PFSK-1 (cell line): ENCODE measurements at regions not wholly inside any gene's neighbourhood (a gene's known extent, or its start where the extent isn't known, plus 50 kb on each side); places are given as distances from the start of the nearest gene placed in this dataset.

Source experiments
- FOXP2 ChIP-seq: optimal IDR thresholded peaks from 2 replicates; pipeline ENCODE3; 2011; ENCODE audit warnings: borderline replicate concordance, control low read depth, inconsistent platforms; ENCODE audit not compliant: insufficient read depth; ENCODE audit errors: extremely low read length, extremely low read depth
- POLR2AphosphoS5 ChIP-seq: IDR thresholded peaks from 2 replicates; pipeline ENCODE4 v1.6.1; 2012; ENCODE audit warnings: low read depth, mild to moderate bottlenecking, control low read depth, low read length, moderate library complexity
- REST ChIP-seq, 2 experiments: IDR thresholded peaks; 2 replicates each; pipeline versions ENCODE4 v1.6.1 to v1.8.0; 2011 to 2012; ENCODE audit warnings: low read depth in 2 of 2, low read length in 2 of 2, control low read depth in 1 of 2, inconsistent platforms in 1 of 2, mild to moderate bottlenecking in 1 of 2, moderate library complexity in 1 of 2; ENCODE audit not compliant: insufficient read depth in 1 of 2
- SIN3A ChIP-seq: IDR thresholded peaks from 2 replicates; pipeline ENCODE4 v1.6.1; 2012; ENCODE audit warnings: mild to moderate bottlenecking, low read length, moderate library complexity, borderline replicate concordance; ENCODE audit not compliant: insufficient read depth
- TAF1 ChIP-seq: IDR thresholded peaks from 2 replicates; pipeline ENCODE4 v1.6.1; 2012; ENCODE audit warnings: low read length, control low read depth, borderline replicate concordance; ENCODE audit not compliant: insufficient read depth

- TF ChIP-seq POLR2AphosphoS5 (no peak), TAF1 (no peak), SIN3A (no peak), FOXP2 (no peak), REST (IDR thresholded peaks at IDR 0.05; ENCODE audit: insufficient read depth in 1 of 2, low read depth in 2 of 2, low read length in 2 of 2) (no peak)
Observed at GRCh38 chr7:41448104-41448503, 254.8 kb downstream of the INHBA start.
